ENCODE measurements at regions not wholly inside any gene's neighbourhood (a gene's known extent, or its start where the extent isn't known, plus 50 kb on each side); places are given as distances from the start of the nearest gene placed in this dataset.

GRCh38 chr21:39052718-39053117 lies 130.5 kb downstream of the PSMG1 start:
- TF ChIP-seq, protein P1, sequence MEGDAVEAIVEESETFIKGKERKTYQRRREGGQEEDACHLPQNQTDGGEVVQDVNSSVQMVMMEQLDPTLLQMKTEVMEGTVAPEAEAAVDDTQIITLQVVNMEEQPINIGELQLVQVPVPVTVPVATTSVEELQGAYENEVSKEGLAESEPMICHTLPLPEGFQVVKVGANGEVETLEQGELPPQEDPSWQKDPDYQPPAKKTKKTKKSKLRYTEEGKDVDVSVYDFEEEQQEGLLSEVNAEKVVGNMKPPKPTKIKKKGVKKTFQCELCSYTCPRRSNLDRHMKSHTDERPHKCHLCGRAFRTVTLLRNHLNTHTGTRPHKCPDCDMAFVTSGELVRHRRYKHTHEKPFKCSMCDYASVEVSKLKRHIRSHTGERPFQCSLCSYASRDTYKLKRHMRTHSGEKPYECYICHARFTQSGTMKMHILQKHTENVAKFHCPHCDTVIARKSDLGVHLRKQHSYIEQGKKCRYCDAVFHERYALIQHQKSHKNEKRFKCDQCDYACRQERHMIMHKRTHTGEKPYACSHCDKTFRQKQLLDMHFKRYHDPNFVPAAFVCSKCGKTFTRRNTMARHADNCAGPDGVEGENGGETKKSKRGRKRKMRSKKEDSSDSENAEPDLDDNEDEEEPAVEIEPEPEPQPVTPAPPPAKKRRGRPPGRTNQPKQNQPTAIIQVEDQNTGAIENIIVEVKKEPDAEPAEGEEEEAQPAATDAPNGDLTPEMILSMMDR (IDR thresholded peaks at IDR 0.05) = no peak
- TF ChIP-seq POLR2A (IDR thresholded peaks at IDR 0.05) = no peak
